ENCODE measurements at regions not wholly inside any gene's neighbourhood (a gene's known extent, or its start where the extent isn't known, plus 50 kb on each side); places are given as distances from the start of the nearest gene placed in this dataset.

GRCh38 chr16:81155769-81156168, 59.6 kb upstream of the GCSH start:
- no peak for DNase-seq
- H3K9me3 ChIP-seq (ENCODE audit: control insufficient read depth in 2 of 3, insufficient read depth in 1 of 3, low read length in 3 of 3), result no peaks in the 10 kb centered on the region
- H3K4me1 ChIP-seq (ENCODE audit: control insufficient read depth in 2 of 3, insufficient read depth in 2 of 3, low read depth in 1 of 3, low read length in 3 of 3), result no peaks in the 10 kb centered on the region
- TF ChIP-seq CTCF (IDR thresholded peaks at IDR 0.05; ENCODE audit: borderline replicate concordance, extremely low read depth, insufficient read depth), result no peak
- intact Hi-C loops (cut with DNase I), result no loop called here
- no peak for FAIRE-seq
- H3K27ac ChIP-seq (ENCODE audit: low read depth in 2 of 2, low read length in 2 of 2), result no peak overlapping the region
- no peaks in the 10 kb centered on the region for H3K36me3 ChIP-seq (ENCODE audit: control insufficient read depth in 2 of 3, insufficient read depth in 3 of 3, low read length in 3 of 3)
- no peak overlapping the region for H3K9ac ChIP-seq (ENCODE audit: low read length in 3 of 3)
- H3K27me3 ChIP-seq (ENCODE audit: control insufficient read depth, insufficient read depth, low read length), result no peaks in the 10 kb centered on the region
- no peak overlapping the region for H3K4me3 ChIP-seq (ENCODE audit: low read length in 3 of 3)

- intact Hi-C loops (cut with DNase I), result no loop called here
Measured at GRCh38 chr16:81151648-81152310, 55.6 kb upstream of the GCSH start.

GRCh38 chr16:81149614-81150013, 53.4 kb upstream of the GCSH start:
- intact Hi-C loops (cut with DNase I), result no loop called here
- Histone ChIP-seq H3K27ac (ENCODE audit: low read depth in 2 of 2, low read length in 2 of 2) (no peak overlapping the region), H3K36me3 (ENCODE audit: control insufficient read depth in 2 of 3, insufficient read depth in 3 of 3, low read length in 3 of 3) (no peaks in the 10 kb centered on the region), H3K9me3 (ENCODE audit: control insufficient read depth in 2 of 3, insufficient read depth in 1 of 3, low read length in 3 of 3) (no peaks in the 10 kb centered on the region), H3K27me3 (ENCODE audit: control insufficient read depth, insufficient read depth, low read length) (no peaks in the 10 kb centered on the region), H3K4me1 (ENCODE audit: control insufficient read depth in 2 of 3, insufficient read depth in 2 of 3, low read depth in 1 of 3, low read length in 3 of 3) (no peaks in the 10 kb centered on the region), H3K4me3 (ENCODE audit: low read length in 3 of 3) (no peak overlapping the region), H3K9ac (ENCODE audit: low read length in 3 of 3) (no peak overlapping the region)
- FAIRE-seq, result no peak
- no peak for TF ChIP-seq CTCF (IDR thresholded peaks at IDR 0.05; ENCODE audit: borderline replicate concordance, extremely low read depth, insufficient read depth)
- DNase-seq, result no peak

More at GRCh38 chr16:81151648-81152310, 55.6 kb upstream of the GCSH start:
- Histone ChIP-seq H3K36me3 (ENCODE audit: control insufficient read depth in 2 of 3, insufficient read depth in 3 of 3, low read length in 3 of 3) (no peaks in the 10 kb centered on the region), H3K9ac (ENCODE audit: low read length in 3 of 3) (no peak overlapping the region), H3K4me1 (ENCODE audit: control insufficient read depth in 2 of 3, insufficient read depth in 2 of 3, low read depth in 1 of 3, low read length in 3 of 3) (no peaks in the 10 kb centered on the region), H3K27ac (ENCODE audit: low read depth in 2 of 2, low read length in 2 of 2) (no peak overlapping the region), H3K4me3 (ENCODE audit: low read length in 3 of 3) (no peak overlapping the region), H3K9me3 (ENCODE audit: control insufficient read depth in 2 of 3, insufficient read depth in 1 of 3, low read length in 3 of 3) (no peaks in the 10 kb centered on the region), H3K27me3 (ENCODE audit: control insufficient read depth, insufficient read depth, low read length) (no peaks in the 10 kb centered on the region)
- DNase-seq (no peak), FAIRE-seq (no peak)
- TF ChIP-seq CTCF (IDR thresholded peaks at IDR 0.05; ENCODE audit: borderline replicate concordance, extremely low read depth, insufficient read depth), result no peak

- intact Hi-C loops (cut with DNase I), result no loop called here
- no peak overlapping the region for H3K4me3 ChIP-seq (ENCODE audit: low read length in 3 of 3)
- H3K9me3 ChIP-seq (ENCODE audit: control insufficient read depth in 2 of 3, insufficient read depth in 1 of 3, low read length in 3 of 3), result no peaks in the 10 kb centered on the region
- no peaks in the 10 kb centered on the region for H3K27me3 ChIP-seq (ENCODE audit: control insufficient read depth, insufficient read depth, low read length)
- no peak overlapping the region for H3K27ac ChIP-seq (ENCODE audit: low read depth in 2 of 2, low read length in 2 of 2)
- no peaks in the 10 kb centered on the region for H3K36me3 ChIP-seq (ENCODE audit: control insufficient read depth in 2 of 3, insufficient read depth in 3 of 3, low read length in 3 of 3)
- no peak for TF ChIP-seq CTCF (IDR thresholded peaks at IDR 0.05; ENCODE audit: borderline replicate concordance, extremely low read depth, insufficient read depth)
- H3K4me1 ChIP-seq (ENCODE audit: control insufficient read depth in 2 of 3, insufficient read depth in 2 of 3, low read depth in 1 of 3, low read length in 3 of 3), result no peaks in the 10 kb centered on the region
- no peak for DNase-seq
- H3K9ac ChIP-seq (ENCODE audit: low read length in 3 of 3), result no peak overlapping the region
- no peak for FAIRE-seq
Measured at GRCh38 chr16:81148277-81148676, 52.1 kb upstream of the GCSH start.
